HG02623 (cell line): ENCODE measurements at regions not wholly inside any gene's neighbourhood (a gene's known extent, or its start where the extent isn't known, plus 50 kb on each side); places are given as distances from the start of the nearest gene placed in this dataset.

Experiments used
- ATAC-seq: cut with Tn5 transposase; IDR thresholded peaks from one replicate; pipeline ENCODE4 v1.9.1; 2021; ENCODE audit warnings: moderate library complexity; ENCODE audit not compliant: unreplicated experiment

DNA sequence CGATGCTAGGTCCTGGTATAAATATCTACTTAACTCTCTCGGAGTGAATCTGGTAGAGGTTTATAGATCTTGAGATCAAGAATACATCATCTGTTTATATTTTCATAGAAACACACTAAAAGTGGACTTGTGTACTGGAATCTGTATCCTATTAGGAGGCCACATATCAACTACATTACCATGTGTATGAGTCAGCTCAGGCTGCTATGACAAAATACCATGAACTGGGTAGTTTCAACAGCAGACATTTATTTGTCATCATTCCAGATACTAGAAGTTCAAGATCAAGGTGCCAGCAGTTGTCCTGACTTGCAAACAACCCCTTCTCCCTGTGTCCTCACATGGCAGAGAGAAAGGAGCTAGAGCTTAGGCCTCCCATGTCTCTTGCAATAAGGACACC is 113.9 kb upstream of the PFKP start:
- ATAC-seq = no peak

DNA sequence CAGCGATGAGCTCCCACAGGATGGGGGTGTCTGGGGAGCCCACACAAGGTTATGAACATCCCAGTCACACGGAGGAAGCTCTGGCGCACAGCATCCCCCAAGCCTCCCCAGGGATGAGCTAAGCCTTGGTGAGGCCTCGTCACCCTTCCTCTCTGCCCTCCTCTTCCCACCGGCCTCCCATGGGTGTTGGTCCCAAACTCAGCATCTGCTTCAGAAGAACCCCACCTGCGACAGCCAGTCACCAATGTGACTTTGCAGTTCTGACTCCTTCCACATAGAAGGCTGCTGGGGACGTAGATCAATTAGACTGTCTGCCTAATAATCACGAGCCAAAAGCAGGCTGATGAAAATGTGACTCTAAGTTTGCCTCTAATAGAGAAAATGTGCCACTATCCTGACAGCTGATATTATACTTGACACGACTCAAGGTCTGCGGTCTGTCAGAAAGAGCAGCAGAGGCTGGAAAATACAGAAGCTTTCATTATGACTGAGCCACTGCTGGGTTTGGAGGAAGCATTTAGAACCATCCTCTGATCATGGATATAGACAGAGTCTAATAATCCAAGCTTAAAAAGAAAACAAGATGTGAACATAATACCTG is 116.0 kb upstream of the PFKP start:
- ATAC-seq = no peak

DNA sequence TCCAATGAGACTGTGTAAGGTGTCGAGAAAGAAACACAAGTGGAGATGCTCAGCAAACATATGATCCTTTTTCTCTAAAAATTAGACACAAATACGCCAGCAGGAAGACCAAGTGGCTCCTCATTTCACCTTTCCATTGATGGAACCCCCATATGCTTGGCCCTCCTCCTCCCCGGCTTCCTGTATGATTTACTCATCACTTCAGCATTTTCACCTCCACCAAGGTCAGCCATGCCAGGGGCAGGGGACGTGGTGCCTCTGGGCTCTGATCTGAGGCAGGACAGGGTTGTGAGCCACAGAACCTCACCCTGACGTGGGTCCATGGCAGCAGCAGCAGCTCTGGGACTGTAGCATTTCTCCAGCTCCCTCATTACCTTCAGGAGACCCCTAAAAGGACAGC is 116.8 kb upstream of the PFKP start:
- ATAC-seq = no peak

DNA sequence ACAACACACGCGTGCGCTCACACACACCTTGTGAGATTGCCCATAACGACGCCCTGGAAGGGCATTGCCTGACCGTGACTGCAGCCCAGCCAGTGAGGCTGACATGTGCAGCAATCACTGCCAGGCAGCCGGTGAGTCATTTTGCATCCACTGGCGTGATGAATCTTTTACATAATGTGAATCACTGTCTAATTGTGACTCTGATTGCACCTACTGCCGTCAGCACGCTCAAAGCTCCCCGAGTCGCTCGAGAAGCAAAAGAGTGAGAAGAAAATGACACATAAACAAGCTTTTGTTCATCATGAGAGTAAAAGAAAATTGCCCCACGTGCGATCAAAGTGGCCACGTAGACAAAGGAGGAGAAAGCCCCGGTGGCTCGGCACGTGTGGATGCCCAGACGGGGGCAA is 117.4 kb upstream of the PFKP start:
- ATAC-seq = peak; percentile 49

DNA sequence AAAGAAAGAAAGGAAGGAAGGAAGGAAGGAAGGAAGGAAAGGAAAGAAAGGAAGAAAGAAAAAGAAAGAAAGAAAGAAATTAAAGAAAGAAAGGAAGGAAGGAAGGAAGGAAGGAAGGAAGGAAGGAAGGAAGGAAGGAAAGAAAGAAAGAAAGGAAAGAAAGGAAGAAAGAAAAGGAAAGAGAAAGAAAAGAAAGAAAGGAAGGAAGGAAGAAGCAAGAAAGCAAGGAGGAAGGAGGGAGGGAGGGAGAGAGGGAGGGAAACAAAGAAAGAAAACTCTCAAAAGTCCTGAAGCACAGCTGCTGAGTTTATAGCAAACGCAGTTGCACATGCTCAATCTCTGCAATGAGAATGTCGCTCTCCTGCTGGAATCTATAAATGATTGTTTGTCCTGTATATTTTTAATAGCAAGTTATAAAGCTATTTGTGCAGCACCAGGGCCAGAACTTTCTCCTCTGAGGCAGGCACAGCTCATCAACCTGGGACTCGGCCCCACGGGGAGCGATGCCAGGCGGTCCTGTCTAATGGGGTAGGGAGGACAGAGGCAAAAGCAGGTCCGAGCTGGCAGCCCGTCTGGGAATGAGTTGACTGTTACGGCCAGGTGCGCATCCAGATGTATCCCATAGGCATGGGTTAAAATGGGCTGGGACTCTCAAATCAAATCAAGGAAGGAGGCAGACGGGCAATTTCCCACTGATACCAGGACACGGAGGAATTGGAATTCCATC is 118.0 kb upstream of the PFKP start:
- ATAC-seq = no peak

DNA sequence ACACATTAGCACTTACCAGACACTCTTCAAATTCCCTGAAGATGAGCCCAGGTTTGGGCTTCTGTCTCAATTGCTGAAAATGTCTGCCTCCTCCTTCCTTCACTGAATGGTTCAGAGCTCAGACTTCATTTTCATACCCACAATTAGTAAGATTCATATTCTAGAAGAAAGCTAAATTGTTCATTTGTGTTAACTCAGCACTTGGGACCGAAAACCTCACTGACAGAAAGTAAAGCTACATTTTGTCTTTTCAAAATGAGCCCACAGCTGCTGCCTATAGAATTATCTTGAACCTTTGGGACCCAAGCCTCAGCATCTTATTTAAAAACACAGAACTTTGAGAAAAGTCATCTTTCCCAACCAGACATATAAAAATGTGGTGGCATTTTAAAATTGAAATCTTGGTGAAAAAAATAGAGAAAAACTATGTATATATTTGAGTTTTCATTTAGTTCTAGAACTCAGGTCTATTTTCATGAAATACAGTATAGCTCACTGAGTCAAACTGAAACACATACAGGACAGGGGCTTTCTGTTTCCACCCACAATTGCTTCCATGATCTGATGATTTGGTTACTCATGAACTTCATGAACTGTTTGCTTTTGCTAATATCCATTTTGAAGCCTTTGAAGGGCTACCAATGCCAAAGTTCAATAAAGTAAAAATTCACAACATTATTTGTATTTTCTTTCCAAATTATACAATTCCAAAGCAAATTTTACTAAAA is 119.1 kb upstream of the PFKP start:
- peak; percentile 55 for ATAC-seq

DNA sequence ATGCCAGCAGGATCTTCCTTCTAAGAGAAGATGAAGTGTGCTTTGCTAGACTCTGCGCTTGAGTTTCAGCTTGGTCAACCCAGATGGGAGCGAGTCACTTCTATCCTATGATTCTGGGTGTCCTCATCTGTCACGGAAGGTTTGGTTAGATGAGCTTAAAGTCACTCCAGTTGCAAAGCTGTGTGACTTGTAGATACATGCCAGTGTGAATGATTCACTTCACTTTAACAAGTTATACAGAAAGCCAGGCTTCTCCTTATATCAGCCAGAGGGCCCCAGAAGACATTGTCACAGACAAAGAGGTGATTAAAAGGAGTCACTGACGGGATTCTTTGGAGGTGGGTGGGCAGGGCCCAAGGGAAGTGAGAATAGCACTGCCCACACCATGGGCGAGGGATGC is 122.6 kb upstream of the PFKP start:
- ATAC-seq = no peak

DNA sequence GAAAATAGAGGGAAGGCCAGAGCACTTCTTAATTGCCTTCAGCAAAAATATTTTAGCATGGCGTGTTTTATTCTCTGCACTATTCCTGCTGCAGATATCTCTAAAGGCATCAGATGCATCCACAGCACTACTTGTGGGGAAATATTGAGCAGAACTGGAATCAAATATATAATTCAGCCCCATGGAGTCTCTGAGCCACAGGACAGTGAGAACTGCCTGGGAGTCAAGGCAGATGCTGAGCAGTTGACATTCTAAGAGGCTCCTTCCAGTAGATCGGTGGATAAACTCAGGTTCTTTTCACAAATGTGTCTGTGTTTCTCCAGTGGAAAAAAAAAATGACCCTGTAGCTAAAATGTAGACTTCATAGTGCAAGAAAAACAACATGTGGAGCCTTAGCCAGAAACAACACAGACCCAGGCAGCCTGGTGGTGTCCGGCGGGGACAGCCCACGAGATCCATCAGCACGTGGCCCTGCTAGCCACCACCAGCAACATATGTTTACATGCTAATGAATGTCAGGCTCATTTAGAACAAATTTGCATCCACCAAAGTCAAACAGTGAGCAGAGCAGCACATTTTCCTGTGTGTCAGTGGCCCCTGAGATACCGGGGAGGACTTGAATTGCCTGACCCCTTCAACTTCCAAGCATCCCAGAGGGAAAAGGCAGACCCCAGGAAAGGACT is 123.3 kb upstream of the PFKP start:
- ATAC-seq = no peak

DNA sequence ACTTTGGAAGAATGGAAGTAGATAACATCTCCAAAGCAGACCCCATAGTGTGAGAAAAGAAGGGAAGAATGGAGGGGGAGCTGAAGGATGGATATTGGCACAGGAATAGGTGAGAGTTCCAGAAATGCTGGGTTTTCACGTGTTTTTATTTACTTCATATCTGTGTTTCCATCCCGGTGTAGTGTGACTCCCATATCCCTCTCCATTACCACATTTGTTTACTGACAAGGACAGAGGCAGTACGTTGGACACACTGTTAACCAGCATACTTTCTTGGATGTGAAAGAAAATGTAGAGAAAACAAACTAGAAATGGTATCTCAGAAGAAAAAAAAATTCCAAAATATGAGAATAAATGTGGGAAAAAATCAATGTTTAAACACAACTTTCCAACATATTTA is 124.4 kb upstream of the PFKP start:
- no peak for ATAC-seq

DNA sequence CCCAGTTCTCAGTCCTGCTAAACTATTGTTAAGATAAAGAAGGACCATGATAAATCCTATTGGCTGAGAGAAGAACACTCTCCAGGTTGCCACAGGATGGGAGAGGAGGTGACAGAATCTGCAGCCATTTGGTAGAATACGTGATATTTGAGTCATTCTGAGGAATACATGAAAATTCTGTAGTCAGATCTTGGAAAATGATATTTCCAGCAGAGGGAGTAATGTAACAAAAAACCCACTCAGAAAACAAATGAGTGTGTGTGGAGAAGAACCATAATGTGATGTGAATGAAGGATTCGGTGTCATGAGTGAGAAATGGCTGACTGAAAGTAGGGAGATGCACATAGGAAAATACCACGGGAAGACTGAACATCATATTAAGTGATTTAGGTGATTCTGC is 128.5 kb upstream of the PFKP start:
- no peak for ATAC-seq

DNA sequence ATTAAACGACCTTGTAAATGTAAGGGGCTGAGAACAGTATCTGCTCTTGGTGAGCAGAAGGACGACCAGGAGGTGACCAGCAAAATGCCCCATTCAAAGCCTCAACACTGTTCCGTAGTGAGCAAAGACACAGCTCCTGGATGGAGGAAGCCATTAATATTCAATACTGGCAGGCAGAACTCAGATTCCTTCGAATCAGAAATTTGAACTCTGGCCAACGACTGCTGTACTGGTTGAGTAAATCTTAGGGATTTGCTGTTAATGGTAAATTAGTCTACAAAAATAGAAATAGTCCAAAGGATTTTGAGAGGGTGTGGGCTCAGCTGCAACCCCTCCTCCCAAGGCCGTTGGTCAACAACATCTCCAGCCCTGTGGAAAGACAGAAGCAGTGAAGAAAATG is 130.5 kb upstream of the PFKP start:
- ATAC-seq = no peak

DNA sequence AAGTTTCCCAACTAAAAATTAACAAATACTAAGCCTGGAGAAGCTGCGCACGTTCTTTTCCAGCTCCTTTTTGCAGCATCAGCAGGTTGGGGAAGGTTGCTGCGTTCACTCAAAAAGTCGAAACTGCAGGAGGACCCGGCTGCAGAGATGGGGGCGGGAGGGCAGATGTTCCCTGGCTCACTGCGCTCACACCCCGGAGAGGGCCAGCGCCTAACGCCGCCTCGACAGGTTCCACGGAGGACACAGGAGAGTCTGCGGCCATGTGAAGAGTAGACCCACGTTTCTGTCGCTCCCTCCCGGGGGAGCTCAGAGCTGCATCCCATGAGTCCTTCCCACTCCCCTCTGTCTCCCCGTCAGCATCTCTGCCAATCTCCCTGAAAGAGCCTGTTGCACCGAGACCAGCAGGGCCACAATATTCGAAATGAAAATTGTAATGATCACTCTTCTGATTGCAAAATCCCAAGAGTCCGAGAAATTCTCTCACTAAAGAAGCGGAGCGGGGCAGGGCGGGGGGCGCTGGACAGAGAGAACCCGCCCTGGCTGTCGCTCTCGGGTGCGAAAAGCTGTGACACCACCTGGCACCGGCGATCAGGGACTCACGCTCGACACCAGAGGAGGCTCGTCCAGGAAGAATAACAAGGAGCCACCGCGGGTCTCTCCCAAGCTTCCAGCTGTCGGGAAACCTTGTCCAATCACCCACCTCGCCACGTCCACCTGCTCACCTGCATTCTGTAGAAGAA is 131.5 kb upstream of the PFKP start:
- ATAC-seq = no peak

DNA sequence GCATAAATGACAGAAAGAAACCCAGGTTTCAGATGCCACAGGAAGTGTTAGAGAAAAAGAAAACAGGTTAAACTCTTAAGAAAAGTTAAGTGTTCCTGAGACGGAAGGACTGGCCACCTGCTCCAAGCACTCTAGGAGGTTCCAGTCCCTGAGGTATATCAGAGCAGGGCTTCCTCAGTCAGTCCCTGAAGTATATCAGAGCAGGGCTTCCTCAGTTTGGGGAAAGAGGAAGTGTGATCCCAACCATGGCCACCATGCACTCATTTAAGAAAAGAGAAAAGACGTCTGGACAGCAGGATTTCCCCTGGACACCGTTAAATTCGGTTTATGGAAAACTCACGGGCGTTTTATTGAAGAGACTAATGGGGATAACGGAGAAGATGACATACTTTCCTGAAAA is 133.4 kb upstream of the PFKP start:
- ATAC-seq = no peak

DNA sequence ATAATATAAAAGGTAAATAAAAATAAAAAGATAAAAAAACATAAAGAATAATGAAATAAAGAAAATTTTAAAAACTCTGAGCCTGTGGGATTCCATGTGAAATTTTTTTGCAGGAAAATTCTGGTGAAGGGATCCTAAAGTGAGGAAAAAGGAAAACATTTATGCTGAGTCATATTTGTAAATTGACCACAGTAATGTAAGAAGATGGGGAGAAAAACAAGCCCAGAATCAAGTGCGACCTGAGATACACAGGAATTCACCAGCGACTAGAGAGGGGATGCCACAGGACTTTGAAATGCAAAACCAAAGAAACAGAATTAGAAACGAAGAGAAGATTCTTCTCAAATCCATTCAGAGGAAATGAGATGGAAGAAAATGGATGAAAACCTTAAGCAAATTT is 133.8 kb upstream of the PFKP start:
- ATAC-seq = no peak

DNA sequence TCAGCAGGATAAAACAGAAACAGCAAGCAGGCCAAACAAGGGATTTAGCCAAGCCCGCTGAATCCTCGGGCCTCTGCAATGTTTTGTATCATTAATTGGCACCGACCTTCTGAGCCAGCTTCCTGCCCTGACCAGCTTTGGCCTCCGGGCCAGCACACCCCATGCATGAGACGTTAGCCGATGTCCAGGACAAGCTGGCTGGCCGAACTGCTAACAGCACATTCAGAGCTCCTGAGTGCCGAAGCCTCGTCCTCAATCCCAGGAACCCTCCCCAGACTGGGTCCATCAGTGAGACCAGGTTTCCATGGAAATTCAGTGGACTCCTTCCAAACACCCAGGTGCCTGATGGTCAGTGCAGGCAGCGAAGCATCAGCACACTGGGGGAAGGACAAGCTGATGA is 134.3 kb upstream of the PFKP start:
- ATAC-seq = no peak

DNA sequence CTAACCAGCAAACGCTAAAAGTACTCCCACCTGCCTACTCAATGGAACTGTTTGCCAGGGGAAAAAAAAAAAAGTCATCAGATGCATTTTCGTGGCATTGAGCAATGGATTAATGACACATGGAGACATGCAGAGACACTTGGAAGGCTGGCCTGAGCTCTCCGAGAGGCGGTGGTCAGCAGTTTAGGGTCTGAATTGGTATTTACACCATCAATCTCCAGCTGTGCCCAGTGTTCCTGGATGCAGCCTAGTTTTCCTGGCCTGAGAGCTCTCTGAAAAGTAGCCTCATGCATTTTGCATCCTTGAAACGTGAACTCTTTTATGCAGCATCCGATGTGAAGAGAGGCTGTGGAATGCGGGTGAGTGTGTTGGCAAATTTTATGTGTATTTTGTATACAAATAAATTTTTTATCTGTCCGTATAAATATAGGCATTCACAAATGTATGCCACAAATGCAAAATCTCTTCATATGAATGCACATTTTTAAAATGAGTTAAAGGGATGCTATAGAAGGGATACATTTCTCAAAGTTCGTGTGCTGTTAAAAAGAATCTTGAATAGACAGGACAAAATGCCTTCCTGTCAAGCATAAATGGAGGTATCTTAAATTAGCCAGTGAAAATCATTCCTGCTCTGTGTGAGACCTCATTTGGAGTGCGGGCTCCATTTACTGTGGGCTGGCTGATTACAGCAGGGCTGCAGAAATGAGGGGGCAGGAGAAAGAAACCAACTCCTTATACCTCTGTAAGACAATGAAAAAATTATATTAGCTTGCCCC is 137.7 kb upstream of the PFKP start:
- no peak for ATAC-seq

DNA sequence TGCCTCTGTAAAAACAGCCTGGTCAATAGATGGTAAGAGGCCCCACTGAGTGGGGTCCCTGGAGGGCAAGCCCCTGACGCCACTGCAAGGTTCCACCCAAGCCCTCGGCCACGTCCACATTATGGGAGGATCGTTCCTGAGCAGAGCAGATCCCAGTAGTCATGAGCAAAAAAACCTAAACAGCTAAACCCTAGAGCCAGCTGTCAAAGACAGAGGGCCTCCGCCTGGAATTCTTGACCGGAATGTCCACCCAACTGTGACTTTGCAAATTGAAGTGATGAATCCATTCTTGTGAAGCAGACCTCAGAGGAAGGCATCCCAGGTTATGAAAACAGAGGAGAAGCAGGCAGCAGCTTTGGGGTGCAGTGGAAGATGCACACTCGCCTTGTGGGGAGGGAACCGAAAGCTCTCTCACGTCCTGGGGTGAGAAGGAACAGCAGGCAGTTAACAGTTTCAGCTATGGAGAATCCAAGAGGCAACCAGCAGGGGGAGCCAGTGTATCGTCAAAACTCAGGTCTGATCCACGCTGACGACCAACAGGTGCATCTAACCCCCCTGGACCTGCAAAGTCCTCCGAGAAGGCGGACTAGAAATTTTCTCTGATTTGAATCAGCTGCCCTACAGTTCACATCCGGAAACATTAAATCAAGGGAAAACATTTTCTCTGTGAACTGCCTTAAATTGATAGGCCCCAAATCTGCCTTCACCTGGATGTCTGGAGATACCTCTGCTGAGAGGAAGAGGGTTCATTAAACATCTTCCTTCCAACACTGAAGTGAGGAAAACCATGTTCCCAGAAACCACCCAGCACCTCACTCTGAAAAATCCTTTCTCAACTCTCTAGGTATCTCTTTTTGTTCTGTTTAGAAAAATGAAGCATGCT is 139.1 kb upstream of the PFKP start:
- peak; percentile 94 for ATAC-seq

DNA sequence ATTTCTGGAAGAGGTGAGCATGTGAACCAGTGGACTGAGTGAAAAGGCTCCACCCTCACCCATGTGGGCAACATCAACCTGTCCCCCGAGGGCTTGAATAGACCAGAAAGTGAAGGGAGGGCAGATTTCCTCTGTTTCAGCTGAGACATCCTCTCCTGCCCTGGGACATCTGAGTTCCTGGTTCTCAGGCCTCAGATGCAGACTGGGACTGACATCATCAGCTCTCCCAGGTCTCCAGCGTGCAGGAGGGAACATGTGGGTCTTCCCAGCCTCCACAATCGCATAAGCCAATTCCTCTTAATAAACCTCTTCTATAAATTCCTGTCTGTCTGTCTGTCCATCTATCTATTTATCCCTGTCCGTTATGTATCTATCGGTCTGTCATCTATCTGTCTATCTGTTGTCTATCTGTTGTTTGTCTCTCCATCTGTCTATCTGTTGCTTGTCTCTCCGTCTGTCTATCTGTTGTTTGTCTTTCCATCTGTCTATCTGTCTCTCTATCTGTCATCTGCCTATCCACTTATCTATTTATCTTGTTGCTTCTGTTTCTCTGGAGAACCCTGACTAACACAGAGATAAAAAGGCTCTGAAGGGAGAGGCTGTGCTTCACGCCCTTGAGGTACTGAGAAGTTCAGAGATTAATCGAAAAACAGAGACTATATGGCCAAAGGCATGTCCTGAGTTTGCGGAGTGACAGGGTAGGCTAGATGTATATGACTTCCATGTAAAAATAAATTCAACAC is 140.3 kb upstream of the PFKP start:
- ATAC-seq = no peak

DNA sequence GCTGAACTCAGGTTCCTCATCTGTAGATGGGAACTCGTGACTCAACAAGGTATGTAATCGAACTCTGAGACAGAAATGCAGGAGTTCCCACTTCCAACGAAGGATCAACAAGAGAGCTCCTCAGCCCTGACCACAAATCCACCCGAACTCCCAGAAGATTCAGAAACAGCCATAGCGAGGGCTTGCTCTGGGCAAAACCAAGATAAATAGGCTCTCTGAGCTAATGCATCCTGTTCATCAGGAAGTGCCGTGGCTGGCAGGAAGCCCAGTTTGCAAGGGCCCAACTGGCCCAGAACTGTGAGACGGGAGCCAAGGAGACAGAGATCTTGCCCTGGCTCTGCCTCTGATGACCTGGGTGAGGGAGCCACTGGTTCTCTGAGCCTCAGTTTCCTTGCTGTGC is 141.7 kb upstream of the PFKP start:
- no peak for ATAC-seq
